ENCODE measurements at regions not wholly inside any gene's neighbourhood (a gene's known extent, or its start where the extent isn't known, plus 50 kb on each side); places are given as distances from the start of the nearest gene placed in this dataset.
"Not testable (repeated sequence)": the region's sequence is repeated elsewhere in the genome, so short reads cannot be mapped to it uniquely, and the experiment has no call there.

GRCh38 chr4:187380181-187380581 lies 615.4 kb upstream of the ZFP42 start:
- Histone ChIP-seq H3K4me3 (ENCODE audit: low read depth in 1 of 2, low read length in 2 of 2) (no peak overlapping the region), H3K9ac (ENCODE audit: low read length) (no peak overlapping the region), H3K27me3 (ENCODE audit: control insufficient read depth in 1 of 2, insufficient read depth in 2 of 2, low read length in 2 of 2) (no peaks in the 10 kb centered on the region), H3K36me3 (ENCODE audit: insufficient read depth, low read length) (no peaks in the 10 kb centered on the region), H3K27ac (ENCODE audit: low read depth, low read length) (no peak overlapping the region), H3K4me1 (ENCODE audit: insufficient read depth, low read length) (no peaks in the 10 kb centered on the region), H3K9me3 (ENCODE audit: low read length) (no peaks in the 10 kb centered on the region)

GRCh38 chr4:187383181-187383580 lies 612.4 kb upstream of the ZFP42 start:
- Histone ChIP-seq H3K9ac (ENCODE audit: low read length) (no peak overlapping the region), H3K36me3 (ENCODE audit: insufficient read depth, low read length) (no peaks in the 10 kb centered on the region), H3K9me3 (ENCODE audit: low read length) (no peaks in the 10 kb centered on the region), H3K4me1 (ENCODE audit: insufficient read depth, low read length) (no peaks in the 10 kb centered on the region), H3K27me3 (ENCODE audit: control insufficient read depth in 1 of 2, insufficient read depth in 2 of 2, low read length in 2 of 2) (no peaks in the 10 kb centered on the region), H3K27ac (ENCODE audit: low read depth, low read length) (no peak overlapping the region), H3K4me3 (ENCODE audit: low read depth in 1 of 2, low read length in 2 of 2) (no peak overlapping the region)

DNA sequence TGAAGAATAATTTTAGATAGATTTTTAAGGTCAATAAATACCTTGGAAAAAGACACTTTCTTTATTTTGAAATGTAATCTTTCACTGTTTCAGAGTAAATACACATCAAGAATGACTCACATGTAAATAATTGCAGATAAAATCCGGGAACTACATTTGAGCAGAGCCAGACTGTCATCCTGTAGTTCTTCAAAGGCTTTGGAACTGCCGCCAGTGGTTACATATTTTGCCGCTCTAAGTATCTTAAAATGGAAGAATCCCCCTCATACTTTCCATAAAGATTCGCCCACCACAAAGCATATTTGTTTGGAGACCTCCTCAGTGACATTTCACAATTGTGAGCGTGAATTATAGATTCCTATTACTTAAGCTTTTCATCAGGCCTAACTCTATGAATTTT lies 607.8 kb upstream of the ZFP42 start:
- Histone ChIP-seq H3K27me3 (ENCODE audit: control insufficient read depth in 1 of 2, insufficient read depth in 2 of 2, low read length in 2 of 2) (no peaks in the 10 kb centered on the region), H3K9me3 (ENCODE audit: low read length) (no peaks in the 10 kb centered on the region), H3K4me1 (ENCODE audit: insufficient read depth, low read length) (no peaks in the 10 kb centered on the region), H3K27ac (ENCODE audit: low read depth, low read length) (no peak overlapping the region), H3K9ac (ENCODE audit: low read length) (no peak overlapping the region), H3K4me3 (ENCODE audit: low read depth in 1 of 2, low read length in 2 of 2) (no peak overlapping the region), H3K36me3 (ENCODE audit: insufficient read depth, low read length) (no peaks in the 10 kb centered on the region)

- no peak overlapping the region for H3K4me3 ChIP-seq (ENCODE audit: low read depth in 1 of 2, low read length in 2 of 2)
- H3K9me3 ChIP-seq (ENCODE audit: low read length), result no peaks in the 10 kb centered on the region
- no peak overlapping the region for H3K9ac ChIP-seq (ENCODE audit: low read length)
- no peaks in the 10 kb centered on the region for H3K4me1 ChIP-seq (ENCODE audit: insufficient read depth, low read length)
- H3K27ac ChIP-seq (ENCODE audit: low read depth, low read length), result no peak overlapping the region
- no peaks in the 10 kb centered on the region for H3K27me3 ChIP-seq (ENCODE audit: control insufficient read depth in 1 of 2, insufficient read depth in 2 of 2, low read length in 2 of 2)
- no peaks in the 10 kb centered on the region for H3K36me3 ChIP-seq (ENCODE audit: insufficient read depth, low read length)
These were observed 606.2 kb upstream of the ZFP42 start for GRCh38 chr4:187389420-187389819.

- H3K4me1 ChIP-seq (ENCODE audit: insufficient read depth, low read length), result no peaks in the 10 kb centered on the region
- H3K27me3 ChIP-seq (ENCODE audit: control insufficient read depth in 1 of 2, insufficient read depth in 2 of 2, low read length in 2 of 2), result no peaks in the 10 kb centered on the region
These were observed 604.9 kb upstream of the ZFP42 start for GRCh38 chr4:187390646-187391045.

GRCh38 chr4:187393531-187394344 lies 601.8 kb upstream of the ZFP42 start:
- Histone ChIP-seq H3K27me3 (ENCODE audit: control insufficient read depth in 1 of 2, insufficient read depth in 2 of 2, low read length in 2 of 2) (no peaks in the 10 kb centered on the region), H3K9ac (ENCODE audit: low read length) (no peak overlapping the region), H3K36me3 (ENCODE audit: insufficient read depth, low read length) (no peaks in the 10 kb centered on the region), H3K4me1 (ENCODE audit: insufficient read depth, low read length) (no peaks in the 10 kb centered on the region), H3K4me3 (ENCODE audit: low read depth in 1 of 2, low read length in 2 of 2) (no peak overlapping the region), H3K27ac (ENCODE audit: low read depth, low read length) (no peak overlapping the region), H3K9me3 (ENCODE audit: low read length) (no peaks in the 10 kb centered on the region)

More at GRCh38 chr4:187390646-187391045, 604.9 kb upstream of the ZFP42 start:
- no peak overlapping the region for H3K9ac ChIP-seq (ENCODE audit: low read length)
- no peaks in the 10 kb centered on the region for H3K36me3 ChIP-seq (ENCODE audit: insufficient read depth, low read length)
- no peak overlapping the region for H3K4me3 ChIP-seq (ENCODE audit: low read depth in 1 of 2, low read length in 2 of 2)
- no peak overlapping the region for H3K27ac ChIP-seq (ENCODE audit: low read depth, low read length)
- H3K9me3 ChIP-seq (ENCODE audit: low read length), result no peaks in the 10 kb centered on the region

DNA sequence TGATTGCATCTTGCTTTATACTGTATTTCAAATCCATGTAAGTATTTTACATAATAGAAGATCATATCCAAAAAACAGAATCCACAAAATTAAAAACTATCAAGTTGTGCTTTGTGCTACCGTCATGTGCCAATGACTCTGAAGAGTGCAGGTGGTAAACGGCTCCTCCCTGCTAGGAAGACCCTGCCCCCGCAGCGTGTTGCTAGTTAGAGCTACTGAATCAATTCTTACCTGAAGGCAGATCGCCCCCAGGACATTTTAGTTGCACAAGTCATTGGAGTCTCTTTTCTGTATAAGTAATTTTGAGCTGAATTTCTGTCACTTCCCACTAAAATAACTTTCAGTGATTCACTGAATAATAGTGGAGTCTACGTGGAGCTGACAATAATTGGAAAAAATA lies 599.5 kb upstream of the ZFP42 start:
- Histone ChIP-seq H3K36me3 (ENCODE audit: insufficient read depth, low read length) (no peaks in the 10 kb centered on the region), H3K9ac (ENCODE audit: low read length) (no peak overlapping the region), H3K4me1 (ENCODE audit: insufficient read depth, low read length) (no peaks in the 10 kb centered on the region), H3K4me3 (ENCODE audit: low read depth in 1 of 2, low read length in 2 of 2) (no peak overlapping the region), H3K27ac (ENCODE audit: low read depth, low read length) (no peak overlapping the region), H3K9me3 (ENCODE audit: low read length) (no peaks in the 10 kb centered on the region), H3K27me3 (ENCODE audit: control insufficient read depth in 1 of 2, insufficient read depth in 2 of 2, low read length in 2 of 2) (no peaks in the 10 kb centered on the region)

DNA sequence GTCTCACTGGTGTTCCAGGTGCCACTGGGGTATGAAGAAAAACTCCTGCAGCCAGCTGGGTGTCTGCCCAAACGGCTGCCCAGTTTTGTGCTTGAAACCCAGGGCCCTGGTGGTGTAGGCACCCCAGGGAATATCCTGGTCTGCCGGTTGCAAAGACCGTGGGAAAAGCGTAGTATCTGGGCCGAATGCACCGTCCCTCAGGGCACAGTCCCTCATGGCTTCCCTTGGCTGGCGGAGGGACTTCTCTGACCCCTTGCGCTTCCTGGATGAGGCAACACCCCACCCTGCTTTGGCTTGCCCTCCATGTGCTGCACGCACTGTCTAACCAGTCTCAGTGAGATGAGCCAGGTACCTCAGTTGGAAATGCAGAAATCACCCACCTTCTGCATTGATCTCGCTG lies 587.1 kb upstream of the ZFP42 start:
- H3K27me3 ChIP-seq (ENCODE audit: control insufficient read depth in 1 of 2, insufficient read depth in 2 of 2, low read length in 2 of 2); H3K27ac ChIP-seq (ENCODE audit: low read depth, low read length); H3K36me3 ChIP-seq (ENCODE audit: insufficient read depth, low read length); H3K4me3 ChIP-seq (ENCODE audit: low read depth in 1 of 2, low read length in 2 of 2); H3K9me3 ChIP-seq (ENCODE audit: low read length); H3K4me1 ChIP-seq (ENCODE audit: insufficient read depth, low read length); H3K9ac ChIP-seq (ENCODE audit: low read length): not testable (repeated sequence)

GRCh38 chr4:187413564-187414358 lies 581.8 kb upstream of the ZFP42 start:
- Histone ChIP-seq H3K4me1 (ENCODE audit: insufficient read depth, low read length) (no peaks in the 10 kb centered on the region), H3K9ac (ENCODE audit: low read length) (no peak overlapping the region), H3K27ac (ENCODE audit: low read depth, low read length) (no peak overlapping the region), H3K4me3 (ENCODE audit: low read depth in 1 of 2, low read length in 2 of 2) (no peak overlapping the region), H3K27me3 (ENCODE audit: control insufficient read depth in 1 of 2, insufficient read depth in 2 of 2, low read length in 2 of 2) (no peaks in the 10 kb centered on the region), H3K9me3 (ENCODE audit: low read length) (no peaks in the 10 kb centered on the region), H3K36me3 (ENCODE audit: insufficient read depth, low read length) (no peaks in the 10 kb centered on the region)

DNA sequence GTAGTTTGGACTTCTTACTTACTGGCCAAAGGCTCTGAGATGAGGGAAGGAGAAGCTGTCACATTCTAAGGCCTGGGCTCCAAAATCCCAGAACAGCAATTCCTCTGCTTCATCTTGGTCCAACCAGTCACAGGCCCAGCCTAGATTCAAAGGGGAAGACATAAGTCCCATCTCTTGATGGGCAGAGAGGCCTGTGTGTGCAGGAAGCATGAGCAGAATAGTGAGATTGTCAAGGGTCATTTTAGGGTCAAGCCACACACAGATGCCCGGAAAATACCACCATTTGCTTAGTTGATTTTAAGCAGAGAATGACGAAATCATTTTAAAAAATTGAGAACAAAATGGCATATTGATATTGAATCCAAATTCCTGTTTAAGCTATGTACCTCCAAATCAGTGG lies 580.9 kb upstream of the ZFP42 start:
- Histone ChIP-seq H3K4me1 (ENCODE audit: insufficient read depth, low read length) (no peaks in the 10 kb centered on the region), H3K27me3 (ENCODE audit: control insufficient read depth in 1 of 2, insufficient read depth in 2 of 2, low read length in 2 of 2) (no peaks in the 10 kb centered on the region), H3K9me3 (ENCODE audit: low read length) (no peaks in the 10 kb centered on the region), H3K9ac (ENCODE audit: low read length) (no peak overlapping the region), H3K4me3 (ENCODE audit: low read depth in 1 of 2, low read length in 2 of 2) (no peak overlapping the region), H3K27ac (ENCODE audit: low read depth, low read length) (no peak overlapping the region), H3K36me3 (ENCODE audit: insufficient read depth, low read length) (no peaks in the 10 kb centered on the region)

DNA sequence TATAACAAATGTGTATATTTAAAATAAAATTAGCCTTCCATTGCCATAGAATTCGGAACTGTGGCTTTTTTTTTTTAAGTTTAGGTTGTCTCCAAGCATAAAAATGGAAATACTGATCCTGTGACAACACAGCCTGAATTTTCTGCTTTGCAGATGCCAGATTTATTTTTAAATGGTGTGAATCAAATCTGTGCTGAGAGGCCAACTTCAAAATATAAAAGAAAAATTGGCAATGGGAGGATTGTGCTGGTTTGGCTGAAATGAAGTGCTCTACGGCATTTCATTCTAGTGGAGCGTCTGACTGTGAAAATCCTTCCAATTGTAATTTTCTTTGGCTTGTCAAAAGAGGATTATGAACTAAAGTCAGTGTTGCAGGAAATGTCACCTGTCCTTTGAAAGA lies 580.3 kb upstream of the ZFP42 start:
- Histone ChIP-seq H3K4me3 (ENCODE audit: low read depth in 1 of 2, low read length in 2 of 2) (no peak overlapping the region), H3K27me3 (ENCODE audit: control insufficient read depth in 1 of 2, insufficient read depth in 2 of 2, low read length in 2 of 2) (no peaks in the 10 kb centered on the region), H3K9ac (ENCODE audit: low read length) (no peak overlapping the region), H3K9me3 (ENCODE audit: low read length) (no peaks in the 10 kb centered on the region), H3K27ac (ENCODE audit: low read depth, low read length) (no peak overlapping the region), H3K4me1 (ENCODE audit: insufficient read depth, low read length) (no peaks in the 10 kb centered on the region), H3K36me3 (ENCODE audit: insufficient read depth, low read length) (no peaks in the 10 kb centered on the region)
